ENCODE measurements at regions not wholly inside any gene's neighbourhood (a gene's known extent, or its start where the extent isn't known, plus 50 kb on each side); places are given as distances from the start of the nearest gene placed in this dataset.

DNA sequence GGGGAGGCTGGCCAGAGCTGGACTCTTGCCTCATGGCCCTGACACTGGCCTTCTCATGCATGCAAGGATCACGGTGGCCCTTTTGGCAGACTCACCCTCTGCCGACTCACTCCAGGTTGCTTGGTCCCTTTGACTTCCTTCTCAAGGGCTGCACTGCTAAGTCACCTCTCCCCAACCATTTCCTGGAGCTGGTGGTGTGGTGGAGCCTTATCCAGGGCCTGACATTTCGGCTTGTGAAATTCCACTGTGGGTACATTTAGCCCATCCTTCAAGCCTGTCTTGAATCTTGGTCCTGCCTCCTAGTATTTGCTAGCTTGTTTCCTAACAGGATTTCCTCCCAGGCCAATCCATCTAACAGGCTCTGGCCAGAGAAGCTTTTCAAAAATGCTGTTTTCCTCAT, 52.6 kb upstream of the JUN start:
- no peak overlapping the region for H3K4ac ChIP-seq (replicated peaks; ENCODE audit: insufficient read length, low read depth, low read length)
- no peak overlapping the region for H2BK5ac ChIP-seq (ENCODE audit: low read depth, low read length)
- no peak for DNase-seq (ENCODE audit: low read depth in 1 of 2, low spot score in 2 of 2)
- H3K4me2 ChIP-seq (ENCODE audit: insufficient read depth in 1 of 2, low read depth in 2 of 2, low read length in 2 of 2) = no peak overlapping the region
- H3K4me1 ChIP-seq (replicated peaks in 1 of 4; ENCODE audit: control insufficient read depth in 3 of 4, insufficient read depth in 4 of 4, low read length in 3 of 4) = no peaks in the 10 kb centered on the region
- no peaks in the 10 kb centered on the region for H3K79me2 ChIP-seq (ENCODE audit: control insufficient read depth in 1 of 2, insufficient read depth in 2 of 2, low read length in 2 of 2)
- TF ChIP-seq CHD2 (IDR thresholded peaks at IDR 0.05; ENCODE audit: low read length) = no peak
- no peak for TF ChIP-seq RBBP5 (IDR thresholded peaks at IDR 0.05; ENCODE audit: borderline replicate concordance, low read depth, low read length)
- TF ChIP-seq RNF2 (IDR thresholded peaks at IDR 0.05; ENCODE audit: borderline replicate concordance, low read depth, low read length, missing control alignments, poor library complexity, severe bottlenecking) = no peak
- no peak for TF ChIP-seq GABPA (IDR thresholded peaks at IDR 0.05; ENCODE audit: borderline replicate concordance, insufficient read depth, low read length)
- no peak for TF ChIP-seq POU5F1 (IDR thresholded peaks at IDR 0.05; ENCODE audit: low read depth, low read length)
- TF ChIP-seq KDM1A (IDR thresholded peaks at IDR 0.05; ENCODE audit: borderline replicate concordance, low read length) = no peak
- TF ChIP-seq, protein P1, sequence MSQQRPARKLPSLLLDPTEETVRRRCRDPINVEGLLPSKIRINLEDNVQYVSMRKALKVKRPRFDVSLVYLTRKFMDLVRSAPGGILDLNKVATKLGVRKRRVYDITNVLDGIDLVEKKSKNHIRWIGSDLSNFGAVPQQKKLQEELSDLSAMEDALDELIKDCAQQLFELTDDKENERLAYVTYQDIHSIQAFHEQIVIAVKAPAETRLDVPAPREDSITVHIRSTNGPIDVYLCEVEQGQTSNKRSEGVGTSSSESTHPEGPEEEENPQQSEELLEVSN (IDR thresholded peaks at IDR 0.05) = no peak
- no peak for TF ChIP-seq RXRA (IDR thresholded peaks at IDR 0.05; ENCODE audit: insufficient read depth, low read depth, low read length)
- no peak for TF ChIP-seq BACH1 (IDR thresholded peaks at IDR 0.05; ENCODE audit: low read length)
- no peak for TF ChIP-seq ASH2L (IDR thresholded peaks at IDR 0.05; ENCODE audit: low read length)
- no peak overlapping the region for H3K14ac ChIP-seq (ENCODE audit: insufficient read length)
- no peak overlapping the region for H2BK120ac ChIP-seq (replicated peaks; ENCODE audit: low read depth, low read length)
- H3K23me2 ChIP-seq (ENCODE audit: low read depth, low read length) = no peaks in the 10 kb centered on the region
- no peaks in the 10 kb centered on the region for H3K27me3 ChIP-seq (replicated peaks in 1 of 4; ENCODE audit: control insufficient read depth in 3 of 4, extremely low read depth in 1 of 4, insufficient read depth in 3 of 4, low read length in 3 of 4)
- H3K18ac ChIP-seq (ENCODE audit: extremely low read depth, low read length) = no peak overlapping the region
- WGBS, 2 experiments (ENCODE audit: extremely low coverage in 1 of 2, insufficient coverage in 1 of 2, insufficient read length in 1 of 2, insufficient replicate concordance in 2 of 2, low coverage in 1 of 2, low lambda C conversion rate in 2 of 2, missing lambda C conversion rate in 1 of 2) = 86% methylated on average over 3 of the region's 3 CpGs; no CpG with 5 or more reads in 1 of the 2 experiments
- FAIRE-seq = no peak
- no peak overlapping the region for H2AK5ac ChIP-seq (ENCODE audit: low read depth, low read length)
- no peak overlapping the region for H2BK15ac ChIP-seq (ENCODE audit: low read length)
- no peak overlapping the region for H3K56ac ChIP-seq (replicated peaks; ENCODE audit: insufficient read length, low read depth, low read length)
- H2BK12ac ChIP-seq (ENCODE audit: low read depth, low read length) = no peak overlapping the region
- H2BK20ac ChIP-seq (ENCODE audit: low read length) = no peak overlapping the region
- CTCF ChIA-PET (ENCODE audit: partially characterized antibody) = interaction anchor here (0.9 kb wide), 1 partner anchor 12 kb away, joined by 4 read pairs; no protein-coding TSS in a partner anchor
- H3K79me1 ChIP-seq (ENCODE audit: low read depth, low read length) = no peaks in the 10 kb centered on the region
- POLR2A ChIA-PET (ENCODE audit: partially characterized antibody) = no interaction called here
- no peak overlapping the region for H3K27ac ChIP-seq (ENCODE audit: low read depth, low read length)
- H4K8ac ChIP-seq (ENCODE audit: extremely low read depth, insufficient read depth, low read length) = no peak overlapping the region
- no peak overlapping the region for H3K23ac ChIP-seq (ENCODE audit: insufficient read length)
- H3K4me3 ChIP-seq (ENCODE audit: extremely low read depth in 1 of 4, insufficient read depth in 2 of 4, low read depth in 3 of 4, low read length in 4 of 4) = no peak overlapping the region
- no peak overlapping the region for H4K91ac ChIP-seq (replicated peaks; ENCODE audit: insufficient read length, low read length)
- no peaks in the 10 kb centered on the region for H3K9me3 ChIP-seq (ENCODE audit: insufficient read depth in 2 of 2, low read depth in 1 of 2, low read length in 1 of 2)
- no peak overlapping the region for H2AFZ ChIP-seq (ENCODE audit: low read length)
- H4K5ac ChIP-seq (ENCODE audit: insufficient read length, low read depth, low read length) = no peak overlapping the region
- no peaks in the 10 kb centered on the region for H3K36me3 ChIP-seq (ENCODE audit: control insufficient read depth in 2 of 4, insufficient read depth in 4 of 4, low read length in 3 of 4)
- no peak overlapping the region for H3K9ac ChIP-seq (replicated peaks in 1 of 4; ENCODE audit: extremely low read depth in 1 of 4, low read depth in 3 of 4, low read length in 3 of 4)
- H4K20me1 ChIP-seq (replicated peaks in 1 of 2; ENCODE audit: control insufficient read depth in 1 of 2, insufficient read depth in 2 of 2, low read length in 2 of 2) = no peaks in the 10 kb centered on the region

All from H1 (cell line).